KMS-11 (cell line): ENCODE measurements at regions not wholly inside any gene's neighbourhood (a gene's known extent, or its start where the extent isn't known, plus 50 kb on each side); places are given as distances from the start of the nearest gene placed in this dataset.

ENCODE experiments used
- H2AFZ ChIP-seq: fragments of 200-600 bp; sonication (generic); 2 replicates; pipeline ENCODE4 v1.6.1; 2016; ENCODE audit warnings: antibody characterized with exemption, mixed run types, low read depth
- H3K27ac ChIP-seq: fragments of 200-600 bp; sonication (generic); 2 replicates; pipeline ENCODE4 v1.6.1; 2016; ENCODE audit warnings: mild to moderate bottlenecking, mixed run types
- H3K27me3 ChIP-seq: fragments of 200-600 bp; sonication (generic); 2 replicates; pipeline ENCODE4 v1.6.1; 2017; ENCODE audit warnings: mild to moderate bottlenecking, low read depth, mixed run types, moderate library complexity; ENCODE audit not compliant: insufficient read depth
- H3K36me3 ChIP-seq: fragments of 200-600 bp; sonication (generic); 2 replicates; pipeline ENCODE4 v1.6.1; 2017; ENCODE audit warnings: mild to moderate bottlenecking, mixed run types; ENCODE audit not compliant: insufficient read depth
- H3K4me1 ChIP-seq: fragments of 200-600 bp; sonication (generic); 2 replicates; pipeline ENCODE4 v1.6.1; 2016; ENCODE audit warnings: mild to moderate bottlenecking, low read depth, mixed run types; ENCODE audit not compliant: poor library complexity, severe bottlenecking
- H3K4me2 ChIP-seq: fragments of 200-600 bp; sonication (generic); 2 replicates; pipeline ENCODE4 v1.7.0; 2016; ENCODE audit warnings: mild to moderate bottlenecking, mixed run types
- H3K4me3 ChIP-seq: fragments of 200-600 bp; sonication (generic); IDR thresholded peaks from 2 replicates; pipeline ENCODE4 v1.6.1; 2017; ENCODE audit warnings: low read depth, low read length, mixed read lengths; ENCODE audit not compliant: insufficient read depth
- H3K79me2 ChIP-seq: fragments of 200-600 bp; sonication (generic); 2 replicates; pipeline ENCODE4 v1.6.1; 2016; ENCODE audit warnings: low read depth, mixed run types; ENCODE audit not compliant: insufficient read depth
- H3K9ac ChIP-seq: fragments of 200-600 bp; sonication (generic); 2 replicates; pipeline ENCODE4 v1.6.1; 2016; ENCODE audit warnings: mild to moderate bottlenecking, mixed run types
- H4K20me1 ChIP-seq: fragments of 200-600 bp; sonication (generic); 2 replicates; pipeline ENCODE4 v1.6.1; 2016; ENCODE audit warnings: mild to moderate bottlenecking, mixed run types; ENCODE audit not compliant: insufficient read depth
- TF ChIP-seq, protein P1 (sequence below): fragments of 200-600 bp; sonication (generic); conservative IDR thresholded peaks from 2 replicates; pipeline ENCODE4 v1.6.1; 2017; ENCODE audit warnings: low read depth, mild to moderate bottlenecking, antibody characterized with exemption, low read length, moderate library complexity, mixed read lengths

DNA sequence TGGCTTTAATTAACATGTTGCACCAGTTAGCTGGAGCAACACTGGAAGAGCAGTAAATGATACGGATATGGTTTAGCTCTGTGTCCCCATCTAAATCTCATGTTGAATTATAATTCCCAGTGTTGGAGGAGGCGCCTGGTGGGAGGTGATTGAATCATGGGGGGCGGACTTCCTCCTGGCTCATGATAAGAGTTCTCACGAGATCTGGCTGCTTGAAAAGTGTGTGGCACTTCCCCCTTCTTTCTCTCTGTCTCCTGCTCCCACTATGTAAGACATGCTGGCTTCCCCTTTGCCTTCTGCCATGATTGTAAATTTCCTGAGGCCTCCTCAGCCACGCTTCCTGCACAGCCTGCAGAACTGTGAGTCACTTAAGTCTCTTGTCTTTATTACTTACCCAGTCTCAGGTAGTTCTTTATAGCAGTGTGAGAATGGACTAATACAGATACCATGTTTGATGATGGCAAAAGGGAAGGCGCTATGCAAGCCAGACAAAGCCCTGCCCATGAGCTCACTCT, 963.6 kb downstream of the SOCS6 start:
- H3K9ac ChIP-seq = no peak overlapping the region
- no peak overlapping the region for H3K4me2 ChIP-seq
- TF ChIP-seq, protein P1, sequence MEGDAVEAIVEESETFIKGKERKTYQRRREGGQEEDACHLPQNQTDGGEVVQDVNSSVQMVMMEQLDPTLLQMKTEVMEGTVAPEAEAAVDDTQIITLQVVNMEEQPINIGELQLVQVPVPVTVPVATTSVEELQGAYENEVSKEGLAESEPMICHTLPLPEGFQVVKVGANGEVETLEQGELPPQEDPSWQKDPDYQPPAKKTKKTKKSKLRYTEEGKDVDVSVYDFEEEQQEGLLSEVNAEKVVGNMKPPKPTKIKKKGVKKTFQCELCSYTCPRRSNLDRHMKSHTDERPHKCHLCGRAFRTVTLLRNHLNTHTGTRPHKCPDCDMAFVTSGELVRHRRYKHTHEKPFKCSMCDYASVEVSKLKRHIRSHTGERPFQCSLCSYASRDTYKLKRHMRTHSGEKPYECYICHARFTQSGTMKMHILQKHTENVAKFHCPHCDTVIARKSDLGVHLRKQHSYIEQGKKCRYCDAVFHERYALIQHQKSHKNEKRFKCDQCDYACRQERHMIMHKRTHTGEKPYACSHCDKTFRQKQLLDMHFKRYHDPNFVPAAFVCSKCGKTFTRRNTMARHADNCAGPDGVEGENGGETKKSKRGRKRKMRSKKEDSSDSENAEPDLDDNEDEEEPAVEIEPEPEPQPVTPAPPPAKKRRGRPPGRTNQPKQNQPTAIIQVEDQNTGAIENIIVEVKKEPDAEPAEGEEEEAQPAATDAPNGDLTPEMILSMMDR = no peak
- H3K27ac ChIP-seq = no peak overlapping the region
- H3K4me1 ChIP-seq = no peaks in the 10 kb centered on the region
- no peaks in the 10 kb centered on the region for H3K79me2 ChIP-seq
- no peaks in the 10 kb centered on the region for H3K36me3 ChIP-seq
- H4K20me1 ChIP-seq = no peaks in the 10 kb centered on the region
- no peaks in the 10 kb centered on the region for H3K27me3 ChIP-seq
- H2AFZ ChIP-seq = no peak overlapping the region
- no peak overlapping the region for H3K4me3 ChIP-seq

GRCh38 chr18:71250191-71250590, 961.3 kb downstream of the SOCS6 start:
- no peaks in the 10 kb centered on the region for H3K36me3 ChIP-seq
- no peaks in the 10 kb centered on the region for H3K79me2 ChIP-seq
- H3K4me2 ChIP-seq = no peak overlapping the region
- H3K27me3 ChIP-seq = no peaks in the 10 kb centered on the region
- no peak overlapping the region for H2AFZ ChIP-seq
- TF ChIP-seq, protein P1 = no peak
- no peak overlapping the region for H3K4me3 ChIP-seq
- H3K4me1 ChIP-seq = no peaks in the 10 kb centered on the region
- no peak overlapping the region for H3K9ac ChIP-seq
- H4K20me1 ChIP-seq = no peaks in the 10 kb centered on the region
- no peak overlapping the region for H3K27ac ChIP-seq

DNA sequence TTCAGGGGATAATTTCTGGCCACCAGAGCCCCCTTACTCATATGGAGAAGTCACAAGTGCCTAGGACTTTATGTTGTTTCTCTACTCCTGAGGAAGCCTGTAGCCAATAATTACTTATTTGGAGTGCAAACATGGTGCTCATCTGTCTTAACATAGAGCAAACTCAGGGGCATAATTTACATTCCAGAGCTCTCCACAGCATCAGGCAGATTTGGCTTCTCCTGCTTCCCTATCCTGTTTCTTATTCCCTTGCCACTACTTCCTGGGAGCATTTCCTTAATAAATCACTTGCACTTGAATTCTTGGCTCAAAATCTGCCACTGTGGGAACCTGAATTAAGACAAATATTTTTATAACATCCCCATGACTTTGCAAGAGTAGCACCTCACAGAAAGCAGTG, 960.9 kb downstream of the SOCS6 start:
- no peaks in the 10 kb centered on the region for H3K27me3 ChIP-seq
- no peaks in the 10 kb centered on the region for H3K79me2 ChIP-seq
- no peak overlapping the region for H3K9ac ChIP-seq
- H3K4me2 ChIP-seq = no peak overlapping the region
- no peaks in the 10 kb centered on the region for H4K20me1 ChIP-seq
- no peaks in the 10 kb centered on the region for H3K36me3 ChIP-seq
- H3K27ac ChIP-seq = no peak overlapping the region
- H3K4me1 ChIP-seq = no peaks in the 10 kb centered on the region
- H2AFZ ChIP-seq = no peak overlapping the region
- TF ChIP-seq, protein P1 = no peak
- H3K4me3 ChIP-seq = no peak overlapping the region

GRCh38 chr18:71242981-71243380, 954.1 kb downstream of the SOCS6 start:
- Histone ChIP-seq H3K4me1 (no peaks in the 10 kb centered on the region), H3K27ac (no peak overlapping the region), H3K27me3 (no peaks in the 10 kb centered on the region), H3K9ac (no peak overlapping the region), H3K36me3 (no peaks in the 10 kb centered on the region), H3K4me3 (no peak overlapping the region), H3K79me2 (no peaks in the 10 kb centered on the region), H3K4me2 (no peak overlapping the region), H4K20me1 (no peaks in the 10 kb centered on the region), H2AFZ (no peak overlapping the region)
- TF ChIP-seq, protein P1 = no peak
